Thyroid gland (tissue), 4 donors: ENCODE measurements at regions not wholly inside any gene's neighbourhood (a gene's known extent, or its start where the extent isn't known, plus 50 kb on each side); places are given as distances from the start of the nearest gene placed in this dataset.

Source experiments
- CTCF ChIP-seq, 6 experiments: fragments of 200-600 bp in 3 of 6; fragments of 450-650 bp in 3 of 6; sonication (generic) in 3 of 6; IDR thresholded peaks; one replicate each; pipeline ENCODE4 v1.5.1; 2016 to 2019; ENCODE audit warnings: antibody characterized with exemption in 6 of 6, mild to moderate bottlenecking in 2 of 6, inconsistent platforms in 1 of 6, moderate library complexity in 1 of 6
- POLR2A ChIP-seq, 2 donors: fragments of 450-650 bp; IDR thresholded peaks; one replicate each; pipeline ENCODE4 v1.6.1; 2017; ENCODE audit warnings: antibody characterized with exemption in 2 of 2, mild to moderate bottlenecking in 2 of 2, moderate library complexity in 1 of 2

DNA sequence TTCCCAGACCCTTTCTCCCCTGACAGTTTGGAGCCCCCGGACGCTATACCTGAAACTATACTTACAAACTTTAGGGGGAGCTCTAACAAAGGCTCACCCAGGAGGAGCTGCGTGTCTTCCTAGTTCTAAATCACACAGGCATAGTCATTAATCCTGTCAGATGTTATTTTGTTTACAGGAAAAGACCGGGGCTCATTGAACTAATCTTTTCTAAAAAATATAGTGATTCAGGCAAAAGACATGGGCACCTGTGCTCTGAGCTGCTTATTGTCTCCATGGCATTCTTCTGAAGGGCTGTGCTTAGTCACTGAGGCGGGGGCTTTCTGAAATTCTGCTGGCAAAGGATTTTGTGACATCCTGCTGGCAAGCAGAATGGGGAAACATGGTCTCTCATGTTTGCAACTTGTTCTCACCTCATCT is 1577.0 kb downstream of the NCAM2 start:
- no peak for TF ChIP-seq POLR2A (IDR thresholded peaks at IDR 0.05)
- TF ChIP-seq CTCF (IDR thresholded peaks at IDR 0.05): peak in 1 of 6 experiments; percentile 12
